ENCODE measurements at regions not wholly inside any gene's neighbourhood (a gene's known extent, or its start where the extent isn't known, plus 50 kb on each side); places are given as distances from the start of the nearest gene placed in this dataset.

DNA sequence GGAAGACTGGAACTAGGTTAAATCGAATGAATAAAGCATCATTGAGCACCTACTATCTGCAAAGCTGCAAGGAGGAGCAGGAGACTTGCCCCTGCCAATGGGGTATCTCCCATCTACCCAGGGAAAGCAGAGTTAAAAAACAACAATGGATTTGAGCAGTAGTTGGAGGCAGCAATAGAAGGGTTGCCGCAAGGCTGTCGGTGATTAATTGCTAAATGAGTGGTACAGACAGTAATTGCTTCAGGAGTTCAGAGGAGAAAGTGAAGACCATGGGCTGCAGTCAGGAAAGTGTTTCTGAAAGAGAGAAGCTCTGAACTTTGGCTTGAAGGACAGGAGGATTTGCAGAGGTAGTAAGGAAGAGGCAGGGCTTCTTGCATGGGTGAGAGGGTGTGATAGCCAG is 152.9 kb downstream of the ACTL8 start:
- no peak for DNase-seq

DNA sequence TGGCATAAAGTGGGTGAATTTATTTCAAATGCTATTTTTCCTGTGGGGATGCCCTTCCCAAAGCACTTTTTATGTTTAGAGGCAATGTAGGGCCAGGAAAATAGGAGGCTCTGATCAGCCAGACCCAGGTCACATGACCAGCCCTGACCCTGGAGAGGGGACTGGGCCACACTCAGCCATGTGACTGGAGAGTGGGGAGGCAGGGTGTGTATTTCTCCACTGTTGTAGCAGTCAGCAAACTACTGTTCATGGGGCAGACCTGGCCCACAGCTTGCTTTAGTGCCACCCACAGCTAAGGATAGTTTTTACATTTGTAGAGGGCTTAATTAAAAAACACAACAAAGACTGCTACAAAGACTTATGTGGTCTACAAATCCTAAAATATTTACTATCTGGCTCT is 153.8 kb downstream of the ACTL8 start:
- no peak for DNase-seq

DNA sequence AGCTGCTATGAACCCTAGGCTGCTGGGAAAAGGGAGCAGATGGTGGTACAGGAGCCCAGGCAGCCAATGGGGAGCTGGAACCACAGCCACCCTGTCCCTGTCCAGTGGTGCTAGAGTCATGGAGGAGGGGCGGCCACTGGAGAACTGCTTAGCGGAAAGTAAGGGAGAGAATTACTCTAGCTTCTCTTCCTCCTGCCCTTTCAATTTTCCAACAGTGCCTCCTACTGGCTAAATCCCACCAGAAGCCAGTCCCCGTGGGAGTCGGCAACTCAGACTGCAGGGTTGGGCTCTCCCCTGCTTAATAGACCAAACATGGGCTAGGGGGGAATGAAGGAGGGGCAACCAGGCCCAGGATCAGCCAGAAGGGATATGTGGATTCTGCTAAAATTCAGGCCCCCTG is 154.5 kb downstream of the ACTL8 start:
- peak; percentile 20 for DNase-seq

DNA sequence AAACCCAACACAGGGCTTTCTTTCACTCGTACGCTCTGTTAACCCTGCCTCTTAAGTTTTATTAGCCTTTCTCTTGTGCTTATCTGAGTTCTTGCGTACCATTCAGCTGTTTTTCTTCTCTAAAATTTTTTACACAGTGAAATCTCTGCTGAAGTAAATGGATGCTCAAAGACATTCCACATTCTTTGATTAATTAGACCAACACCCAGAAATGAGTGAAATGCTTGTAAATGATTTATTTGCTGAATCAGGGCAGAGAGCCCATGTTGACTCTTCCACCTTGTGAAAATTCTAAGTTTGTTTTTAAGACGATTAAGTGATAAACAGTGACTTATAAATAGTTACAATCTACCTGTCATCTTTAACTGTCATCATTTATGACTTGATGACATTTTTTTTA is 156.7 kb downstream of the ACTL8 start:
- no peak for DNase-seq

DNA sequence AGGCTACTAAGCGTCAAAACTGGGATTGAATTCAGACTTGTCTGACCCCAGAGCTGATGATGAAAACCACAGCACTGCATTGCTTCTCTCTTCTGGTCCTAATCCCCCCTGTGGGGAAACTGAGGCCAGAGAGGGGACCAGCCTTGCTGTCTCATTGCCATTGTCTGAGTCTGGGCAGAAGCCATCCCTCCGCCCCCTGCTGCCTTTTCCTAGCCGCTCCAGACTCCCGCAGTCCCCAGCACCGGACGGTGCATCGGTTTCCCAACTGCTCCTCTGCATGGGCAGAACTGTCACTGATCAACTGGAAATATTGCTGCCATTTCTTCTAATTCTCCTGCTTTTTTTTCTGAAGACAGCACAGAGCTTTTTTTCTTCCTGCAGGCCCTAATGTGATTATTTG is 157.4 kb downstream of the ACTL8 start:
- no peak for DNase-seq

DNA sequence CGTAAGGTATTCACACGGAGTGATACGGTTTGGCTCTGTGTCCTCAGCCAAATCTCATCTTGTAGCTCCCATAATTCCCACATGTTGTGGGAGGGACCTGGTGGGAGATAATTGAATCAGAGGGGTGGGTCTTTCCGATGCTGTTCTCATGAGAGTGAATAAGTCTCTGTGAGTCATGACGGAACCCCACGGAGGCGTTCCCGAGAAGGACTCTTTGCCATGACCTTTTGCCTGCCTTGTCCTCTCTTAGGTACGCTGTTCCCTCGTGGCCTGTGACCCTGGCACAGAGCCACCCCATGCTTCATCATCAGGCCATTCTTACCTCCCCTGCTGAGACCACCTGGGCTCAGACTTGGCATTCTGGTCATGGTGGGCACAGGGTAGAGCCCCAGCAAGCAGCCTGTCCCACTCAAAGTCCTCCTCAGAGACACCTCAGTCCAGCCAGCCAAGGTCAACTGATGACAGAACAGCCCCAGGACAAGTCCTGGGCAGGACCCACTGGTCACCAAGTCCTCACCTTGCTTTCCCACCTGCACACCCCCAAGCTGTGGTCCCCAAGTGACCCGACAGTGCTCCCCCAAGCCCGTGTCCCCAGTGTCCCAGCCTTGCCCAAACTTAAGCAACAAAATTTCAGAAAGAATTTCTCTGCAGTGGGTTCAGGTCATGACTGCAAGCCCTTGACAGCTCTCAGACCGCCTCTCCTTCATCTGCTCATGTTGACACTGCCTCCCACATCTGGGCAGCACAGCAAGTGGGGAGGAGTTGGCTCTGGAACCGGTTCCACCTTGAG is 158.4 kb downstream of the ACTL8 start:
- no peak for DNase-seq

DNA sequence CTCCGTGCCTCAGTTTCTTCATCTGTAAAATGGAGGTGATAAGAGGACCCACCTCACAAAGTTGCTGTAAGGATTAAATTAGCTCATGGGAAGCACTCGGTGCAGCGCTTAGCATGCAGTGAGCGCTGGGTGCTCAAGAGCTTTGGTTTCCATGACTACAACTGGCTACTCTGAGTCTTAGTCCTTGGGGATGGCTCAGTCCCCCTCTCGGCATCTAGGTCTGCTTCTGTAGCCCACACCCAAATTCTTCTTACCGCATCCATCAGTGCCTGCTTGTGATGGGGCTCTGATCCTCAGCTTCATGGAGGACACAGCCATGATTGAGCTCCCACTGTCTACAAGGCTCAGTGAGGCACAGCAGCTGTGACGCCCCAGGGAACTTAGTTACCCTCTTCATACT is 159.0 kb downstream of the ACTL8 start:
- DNase-seq, result no peak

DNA sequence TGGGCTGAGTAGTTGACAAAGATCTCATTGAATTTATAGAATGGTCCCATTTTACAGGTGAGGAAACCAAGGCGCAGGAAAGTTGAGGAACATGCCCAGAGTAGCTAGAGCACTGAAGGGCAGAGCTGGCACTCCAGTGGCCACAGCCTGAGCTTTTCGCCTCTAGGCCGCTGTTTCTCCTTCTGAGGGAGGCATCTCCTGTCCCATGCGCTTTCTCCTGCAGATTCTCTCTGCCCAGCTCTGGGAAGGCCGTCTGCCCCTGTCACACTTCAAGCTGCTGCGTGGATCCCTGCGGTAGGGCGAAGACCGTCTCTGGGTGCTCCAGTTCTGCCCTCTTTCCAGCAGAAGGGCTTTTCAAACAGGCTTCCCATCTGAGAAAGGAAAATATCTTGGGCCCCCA is 159.9 kb downstream of the ACTL8 start:
- no peak for DNase-seq

DNA sequence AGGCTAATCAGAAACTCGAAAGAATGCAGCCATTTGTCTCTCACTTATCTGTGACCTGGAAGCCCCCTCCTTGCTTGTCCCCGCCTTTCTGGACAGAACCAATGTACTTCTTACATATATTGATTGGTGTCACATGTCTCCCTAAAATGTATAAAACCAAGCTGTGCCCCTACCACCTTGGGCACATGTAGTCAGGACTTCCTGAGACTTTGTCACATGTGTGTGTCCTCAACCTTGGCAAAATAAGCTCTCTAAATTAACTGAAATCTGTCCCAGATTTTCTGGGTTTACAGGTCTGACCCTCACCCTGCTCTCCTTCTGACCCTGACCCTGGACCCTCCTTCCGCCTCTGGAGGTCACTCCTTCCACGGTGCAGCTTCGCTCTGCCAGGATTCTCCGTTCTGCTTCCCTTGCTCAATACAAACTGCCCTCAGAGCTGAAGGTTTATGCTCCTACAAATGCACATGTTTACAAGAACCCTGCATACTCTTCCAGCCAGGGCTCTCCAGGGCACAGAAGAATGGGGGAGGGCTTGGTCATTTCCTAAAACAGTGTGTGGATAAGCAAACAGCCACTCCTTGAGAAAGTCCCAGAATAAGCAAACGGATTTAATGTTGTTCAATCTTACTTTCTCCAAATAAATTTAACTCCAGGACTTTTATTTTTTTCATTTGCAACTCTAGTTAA is 160.5 kb downstream of the ACTL8 start:
- DNase-seq, result no peak

DNA sequence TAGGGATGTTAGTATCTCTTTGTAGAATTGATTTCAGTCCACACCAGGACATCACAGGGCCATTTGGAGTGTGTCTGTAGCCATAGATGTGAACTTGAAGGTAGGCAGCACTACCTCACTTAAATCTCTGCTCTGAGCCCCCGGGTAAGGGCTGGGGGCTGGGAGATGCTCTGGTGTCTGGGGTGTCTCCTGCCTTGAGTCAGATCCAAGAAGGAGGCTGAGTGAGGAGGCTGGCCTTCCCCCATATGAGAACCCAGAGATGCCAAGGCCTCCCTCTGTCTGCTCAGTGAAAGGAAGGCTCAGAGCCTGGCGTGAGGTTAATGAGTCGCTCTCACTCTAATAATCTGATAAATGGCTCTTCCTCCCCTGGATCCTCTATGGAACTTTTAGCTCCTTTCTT is 161.6 kb downstream of the ACTL8 start:
- no peak for DNase-seq

DNA sequence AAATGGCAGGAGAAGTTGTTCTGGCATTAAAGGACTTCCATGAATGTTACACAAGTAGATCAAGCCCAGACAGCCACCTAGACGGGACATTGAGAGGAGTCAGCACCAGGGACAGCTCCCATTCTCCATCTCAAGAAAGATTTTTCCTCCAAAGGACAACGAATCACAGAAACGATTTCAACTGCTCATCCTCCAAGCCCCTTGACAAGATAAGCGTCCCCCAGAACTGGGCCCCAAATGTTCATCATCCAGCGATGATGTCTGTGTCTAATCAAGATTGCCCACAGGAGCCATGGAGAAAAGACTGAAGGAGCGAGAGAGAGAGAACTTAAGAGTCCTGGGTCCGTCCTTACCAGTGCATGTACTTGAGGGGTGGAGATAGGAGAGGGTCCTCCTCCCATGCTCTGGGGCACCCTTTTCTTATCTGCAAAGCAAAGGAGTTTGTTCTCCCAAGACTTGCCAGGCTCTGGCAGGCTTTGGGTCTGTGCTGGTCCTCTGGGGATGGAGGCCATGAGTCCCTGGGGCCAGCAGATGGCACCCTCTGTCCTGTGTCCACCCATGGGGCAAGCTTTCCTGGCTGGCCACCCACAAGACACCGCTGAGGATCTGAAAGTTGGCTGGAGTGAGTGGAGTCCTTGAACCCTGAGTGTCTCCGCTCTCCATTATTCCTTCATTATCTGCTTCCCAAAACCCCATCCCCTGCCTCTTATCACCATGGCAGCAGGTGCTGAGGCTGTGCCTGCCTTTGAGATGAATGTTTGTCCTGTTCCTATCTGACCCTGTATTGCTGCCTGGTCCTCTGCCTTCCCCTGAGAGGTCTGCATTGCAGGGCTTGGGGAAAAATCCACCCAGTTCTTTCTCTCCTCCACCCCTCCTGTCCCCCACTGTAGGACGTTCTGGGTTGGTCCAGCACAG is 164.6 kb downstream of the ACTL8 start:
- peak; percentile 49 for DNase-seq

DNA sequence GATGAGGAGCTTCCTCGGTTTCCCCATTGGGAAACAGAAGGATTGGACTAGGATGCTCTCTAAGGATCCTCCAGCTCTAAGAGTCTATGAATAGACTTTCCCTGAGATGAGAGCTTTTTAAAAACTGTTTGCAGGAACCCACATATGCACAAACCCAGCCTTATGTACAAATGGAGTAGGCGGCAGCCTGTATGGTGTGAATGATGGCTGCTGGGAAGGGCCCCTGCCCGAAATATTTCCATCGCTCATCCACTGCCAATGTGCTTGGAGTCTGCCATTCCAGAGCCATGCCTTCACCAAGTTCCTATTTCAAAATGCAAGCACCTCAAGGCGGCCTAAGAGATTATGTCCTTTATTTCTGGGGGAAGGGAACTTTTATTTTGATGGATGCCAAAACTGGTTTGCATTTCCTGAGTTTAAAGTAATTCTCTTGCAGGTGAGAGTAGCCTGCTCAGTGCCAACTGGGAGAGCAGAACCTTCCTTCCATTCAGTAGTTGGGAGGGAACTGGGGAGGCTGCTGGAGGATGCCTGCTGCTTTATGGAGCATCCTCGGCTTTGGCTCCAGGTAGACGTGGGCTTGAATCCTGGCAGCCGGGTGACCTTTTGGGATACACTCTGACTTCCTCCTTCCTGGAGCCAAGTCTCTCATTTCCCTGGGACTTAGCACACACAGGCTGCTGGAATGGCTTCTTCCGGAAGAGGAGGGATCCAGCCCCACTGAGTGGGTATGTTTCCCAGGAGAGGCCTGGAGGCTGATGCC is 165.9 kb downstream of the ACTL8 start:
- no peak for DNase-seq

DNA sequence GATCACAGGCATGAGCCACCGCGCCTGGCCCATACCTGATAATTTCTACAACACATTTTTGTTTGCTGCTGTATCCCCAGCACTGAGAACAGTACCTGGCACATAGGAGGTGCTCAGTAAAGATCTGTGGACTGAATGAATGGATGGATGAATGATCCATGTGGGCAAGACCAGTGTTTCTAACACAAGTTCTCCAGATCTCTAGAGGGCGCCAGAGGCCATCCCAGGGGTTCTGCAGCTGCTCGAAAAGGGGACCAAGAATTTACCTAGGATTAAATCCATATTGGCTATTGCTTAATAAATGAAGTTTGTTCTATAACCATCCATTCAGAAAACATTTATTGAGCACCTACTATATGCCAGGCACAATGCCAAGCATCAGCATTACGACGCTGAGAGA is 167.7 kb downstream of the ACTL8 start:
- DNase-seq, result peak; percentile 34

DNA sequence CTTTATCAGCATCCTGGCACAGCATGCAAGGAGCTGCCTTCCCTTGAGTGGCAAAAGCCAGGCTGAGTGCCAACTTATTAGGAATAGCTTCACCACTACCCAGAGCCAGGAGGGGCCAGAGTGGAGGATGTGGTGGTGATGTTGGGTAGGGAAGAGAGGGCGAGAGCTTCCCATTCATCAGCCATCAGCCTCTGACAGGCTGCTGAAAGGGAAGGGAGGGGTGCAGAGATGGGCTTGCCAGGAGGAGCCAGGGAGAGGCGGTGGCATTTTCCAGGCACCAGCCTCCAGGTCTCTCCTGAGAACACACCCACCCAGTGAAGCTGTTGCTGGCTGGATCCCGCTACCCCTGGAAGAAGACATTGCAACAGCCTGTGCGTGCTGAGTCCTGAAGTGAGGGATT is 168.5 kb downstream of the ACTL8 start:
- DNase-seq, result no peak

DNA sequence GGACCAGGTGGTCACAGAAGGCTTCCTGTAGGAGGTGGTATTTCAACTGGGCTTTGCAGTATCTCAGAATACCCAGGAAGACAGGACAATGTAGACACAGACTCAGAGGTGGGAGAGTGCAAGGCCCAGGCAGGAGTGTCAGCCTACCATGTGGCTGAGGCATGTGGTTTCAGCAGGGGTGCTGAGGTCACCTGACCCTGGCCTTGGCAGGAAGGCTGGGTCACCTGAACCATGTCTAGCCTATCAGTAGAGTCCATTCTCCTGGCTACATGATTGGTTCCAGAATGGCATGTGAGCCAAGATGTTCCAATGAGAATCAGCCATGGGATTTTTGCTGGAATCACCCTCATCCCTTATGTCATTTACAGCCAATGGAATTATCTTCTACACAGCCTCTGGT is 169.4 kb downstream of the ACTL8 start:
- no peak for DNase-seq

DNA sequence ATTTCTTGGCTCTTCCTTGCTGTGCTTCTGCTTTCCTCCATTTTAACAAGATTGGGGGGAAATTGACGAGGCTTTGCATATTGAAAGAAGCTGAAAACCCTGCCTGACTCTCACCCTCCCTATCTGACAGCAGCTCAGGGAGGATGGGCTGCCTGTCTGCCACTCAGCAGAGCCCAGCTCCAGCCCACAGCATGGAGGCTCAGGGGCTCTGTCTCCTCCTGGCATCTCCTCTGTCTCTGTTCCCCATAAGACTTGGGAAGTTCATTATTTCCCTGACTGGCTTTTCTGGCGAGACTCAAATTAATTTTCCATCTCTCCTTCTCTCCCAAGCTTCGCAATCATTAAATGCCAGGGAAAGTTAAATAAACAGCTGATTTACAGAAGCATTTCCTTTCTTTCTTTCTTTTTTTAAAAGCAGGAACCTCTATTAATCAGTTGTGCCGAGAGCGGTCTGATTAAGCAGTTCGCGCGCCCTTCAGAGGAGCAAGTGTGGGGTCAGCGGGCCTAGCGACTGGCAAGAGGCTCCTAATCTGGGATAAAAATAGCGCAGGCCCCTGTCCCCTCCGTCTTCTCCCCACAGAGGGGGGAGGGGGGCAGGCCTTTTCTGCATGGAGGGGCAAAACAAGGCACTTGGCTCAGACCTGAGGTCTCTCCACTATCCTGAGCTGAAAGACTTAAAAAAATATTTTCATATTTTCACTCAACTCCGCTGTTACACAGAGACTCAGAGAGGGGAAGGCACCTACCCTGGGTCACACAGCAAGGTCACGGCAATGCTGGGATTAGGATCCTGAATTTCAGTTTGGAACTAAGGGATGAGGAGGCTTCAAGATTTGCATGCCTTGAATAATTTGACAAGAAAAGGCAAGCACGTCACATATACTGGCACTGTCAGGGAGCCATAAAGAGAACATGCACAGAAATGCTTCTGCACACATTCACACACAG is 170.4 kb downstream of the ACTL8 start:
- no peak for DNase-seq

DNA sequence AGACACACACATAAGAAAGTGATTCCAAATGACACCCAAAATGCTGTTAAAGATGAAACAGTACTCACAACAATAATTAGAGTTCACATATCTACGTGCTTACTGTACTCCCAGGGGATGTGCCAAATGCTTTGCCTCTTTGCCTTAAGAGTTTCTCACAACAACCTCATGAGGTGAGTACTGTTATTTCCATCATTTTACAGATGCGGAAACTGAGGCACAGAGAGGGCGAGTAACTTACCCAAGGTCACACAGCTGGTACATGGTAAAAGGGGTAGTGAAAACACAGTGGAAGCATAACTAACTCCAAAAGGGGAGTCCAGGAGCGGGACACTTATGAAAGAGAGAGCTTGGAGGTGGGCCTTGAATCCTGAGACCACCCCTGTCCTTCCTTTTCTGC is 171.8 kb downstream of the ACTL8 start:
- no peak for DNase-seq

DNA sequence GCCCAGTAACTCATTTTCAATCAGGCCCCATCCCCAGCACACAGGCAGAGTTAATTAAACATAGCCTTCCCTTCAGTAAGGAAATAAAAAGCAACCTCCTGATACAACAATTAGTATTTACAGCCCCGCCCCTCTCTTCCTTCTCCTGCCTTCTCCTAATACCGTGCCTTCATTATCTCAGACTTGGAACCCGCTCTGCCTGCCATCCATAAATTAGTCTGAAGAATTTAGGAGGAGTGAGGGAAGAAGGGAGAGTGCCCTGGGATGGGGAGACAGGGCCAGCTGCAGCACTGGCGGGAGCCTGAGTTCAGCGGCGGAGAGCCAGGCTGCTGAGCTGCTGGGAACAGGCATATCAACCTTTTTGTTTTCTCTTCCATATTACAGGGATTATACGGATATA is 172.8 kb downstream of the ACTL8 start:
- DNase-seq, result no peak

DNA sequence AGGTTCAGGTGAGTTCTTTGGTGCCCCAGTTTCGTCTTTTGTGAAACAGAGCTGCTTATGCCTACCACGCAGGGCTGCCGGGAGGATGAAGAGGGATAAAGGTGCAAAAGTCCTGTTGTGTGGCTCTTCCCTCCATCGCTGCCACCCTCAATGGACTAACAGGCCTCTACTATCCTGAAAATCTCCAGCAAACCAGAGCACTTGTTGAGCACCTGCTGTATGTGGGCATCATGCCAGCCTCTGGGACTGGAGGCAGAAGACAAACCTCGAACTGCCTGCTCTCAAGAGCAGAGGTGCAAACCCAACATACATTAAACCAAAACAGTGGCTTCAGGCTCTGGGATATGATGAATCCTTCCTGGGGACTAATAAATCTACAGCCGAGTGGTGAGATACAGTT is 174.1 kb downstream of the ACTL8 start:
- DNase-seq, result no peak

DNA sequence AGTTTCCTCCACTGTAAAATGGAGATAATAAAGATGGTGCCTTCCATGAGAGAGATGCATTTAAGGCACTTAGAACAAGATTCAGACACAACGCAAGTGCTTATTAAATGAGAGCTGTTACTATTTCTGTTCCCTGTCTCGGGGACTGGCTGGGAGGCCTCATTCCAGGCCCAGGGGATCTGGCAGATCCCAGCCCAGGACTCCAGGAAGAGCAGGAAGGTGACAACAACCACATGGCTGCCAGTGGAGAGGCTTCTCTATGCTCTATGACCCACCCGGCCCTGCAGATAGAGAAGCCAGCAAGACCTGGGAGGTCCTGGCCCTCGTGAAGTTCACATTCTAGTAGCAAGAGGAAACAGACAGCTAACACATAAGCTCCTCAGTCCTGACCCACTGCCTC is 175.5 kb downstream of the ACTL8 start:
- DNase-seq, result no peak

DNA sequence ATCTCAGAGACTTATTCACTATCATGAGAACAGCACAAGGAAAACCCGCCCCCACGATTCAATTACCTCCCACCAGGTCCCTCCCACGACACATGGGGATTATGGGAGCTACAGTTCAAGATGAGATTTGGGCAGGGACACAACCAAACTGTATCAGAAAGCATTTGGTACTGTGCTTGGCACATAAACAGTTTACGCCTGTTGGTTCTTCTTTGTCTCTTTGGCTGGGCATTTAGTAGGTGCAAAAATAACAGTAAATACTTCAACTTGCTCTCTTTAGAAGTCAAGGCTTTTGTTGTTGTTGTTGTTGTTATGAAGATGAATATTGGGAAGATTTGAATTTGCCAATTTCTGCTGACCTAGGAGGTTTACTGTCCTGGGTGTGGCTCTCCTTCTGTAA is 175.4 kb upstream of the IGSF21 start:
- no peak for DNase-seq
